HG03139 (cell line): ENCODE measurements at regions not wholly inside any gene's neighbourhood (a gene's known extent, or its start where the extent isn't known, plus 50 kb on each side); places are given as distances from the start of the nearest gene placed in this dataset.
"Not testable (repeated sequence)": the region's sequence is repeated elsewhere in the genome, so short reads cannot be mapped to it uniquely, and the experiment has no call there.

Source experiments
- ATAC-seq: cut with Tn5 transposase; IDR thresholded peaks from one replicate; pipeline ENCODE4 v1.9.1; 2021; ENCODE audit not compliant: unreplicated experiment

DNA sequence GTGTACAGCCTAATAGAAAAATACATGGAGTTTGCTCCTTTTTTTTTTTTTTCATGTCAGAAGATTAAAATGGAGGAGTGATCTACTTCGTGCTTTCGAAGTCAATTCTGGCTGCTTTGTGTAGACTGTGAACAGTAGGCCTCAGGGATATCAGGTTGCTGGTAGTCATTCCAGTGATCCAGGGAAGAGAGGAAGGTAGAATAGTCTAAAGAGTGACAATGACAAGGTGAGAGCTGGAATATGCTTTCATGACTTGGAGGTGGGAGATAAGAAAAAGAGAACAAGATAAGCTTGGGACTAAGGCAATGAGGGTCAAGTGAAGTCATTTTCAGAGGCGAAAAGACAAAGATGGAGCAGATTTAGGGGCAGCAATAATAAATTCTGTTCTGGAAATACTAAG, 111.3 kb upstream of the MIR17HG start:
- ATAC-seq: no peak

DNA sequence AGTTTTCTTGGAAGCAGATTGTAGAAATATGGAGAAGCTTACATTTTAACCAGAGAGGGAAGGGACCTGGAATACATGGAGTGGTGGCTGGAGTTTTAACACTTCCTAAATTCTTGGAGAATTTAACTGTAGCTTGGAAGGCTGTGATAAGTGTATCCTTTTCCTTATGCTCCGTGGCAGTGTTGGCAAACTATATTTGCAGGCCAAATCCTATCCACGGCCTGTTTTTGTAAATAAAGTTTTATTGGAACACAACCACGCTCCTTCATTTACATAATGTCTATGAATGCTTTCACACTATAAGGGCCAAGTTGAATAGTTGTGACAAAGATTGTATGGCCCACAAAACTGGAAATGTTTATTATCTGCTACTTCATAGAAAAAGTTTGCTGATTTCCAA, 110.6 kb upstream of the MIR17HG start:
- no peak for ATAC-seq

DNA sequence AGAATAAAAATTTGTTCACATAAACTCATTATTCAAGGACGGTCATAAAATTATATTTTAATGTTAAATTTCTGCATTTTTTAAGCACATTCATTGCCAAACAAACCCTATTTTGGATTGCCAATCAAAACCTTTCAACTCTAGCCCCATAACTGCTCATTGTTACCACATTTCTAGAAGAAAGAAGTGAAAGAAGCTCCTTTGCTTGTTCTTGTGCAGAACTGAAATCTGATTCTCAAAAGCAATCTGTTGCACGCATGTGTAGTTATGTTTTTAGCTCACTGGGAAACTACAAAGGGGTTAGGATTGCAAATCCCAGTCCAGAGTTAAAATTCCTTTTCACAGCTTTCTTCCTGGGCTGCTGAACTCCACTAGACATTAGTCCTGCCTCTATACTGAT, 109.5 kb upstream of the MIR17HG start:
- no peak for ATAC-seq

DNA sequence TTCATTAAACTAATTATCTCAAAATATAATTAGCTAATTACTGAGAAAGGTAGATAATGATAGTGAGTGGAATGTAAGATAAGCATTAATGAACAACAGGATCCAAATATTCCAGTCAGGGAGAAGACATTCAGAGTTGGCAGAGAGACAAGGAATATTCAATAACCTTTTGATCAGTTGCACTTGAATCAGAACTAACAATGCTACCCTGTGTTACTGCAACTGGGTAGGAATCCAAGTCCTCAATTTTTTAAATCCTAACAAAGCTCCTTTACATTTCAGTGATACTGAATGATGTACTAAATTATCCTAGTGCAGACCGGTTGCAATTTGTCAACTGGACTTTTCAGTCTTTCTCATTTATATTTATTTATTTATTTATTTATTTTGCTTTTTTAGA, 107.1 kb upstream of the MIR17HG start:
- ATAC-seq: no peak

DNA sequence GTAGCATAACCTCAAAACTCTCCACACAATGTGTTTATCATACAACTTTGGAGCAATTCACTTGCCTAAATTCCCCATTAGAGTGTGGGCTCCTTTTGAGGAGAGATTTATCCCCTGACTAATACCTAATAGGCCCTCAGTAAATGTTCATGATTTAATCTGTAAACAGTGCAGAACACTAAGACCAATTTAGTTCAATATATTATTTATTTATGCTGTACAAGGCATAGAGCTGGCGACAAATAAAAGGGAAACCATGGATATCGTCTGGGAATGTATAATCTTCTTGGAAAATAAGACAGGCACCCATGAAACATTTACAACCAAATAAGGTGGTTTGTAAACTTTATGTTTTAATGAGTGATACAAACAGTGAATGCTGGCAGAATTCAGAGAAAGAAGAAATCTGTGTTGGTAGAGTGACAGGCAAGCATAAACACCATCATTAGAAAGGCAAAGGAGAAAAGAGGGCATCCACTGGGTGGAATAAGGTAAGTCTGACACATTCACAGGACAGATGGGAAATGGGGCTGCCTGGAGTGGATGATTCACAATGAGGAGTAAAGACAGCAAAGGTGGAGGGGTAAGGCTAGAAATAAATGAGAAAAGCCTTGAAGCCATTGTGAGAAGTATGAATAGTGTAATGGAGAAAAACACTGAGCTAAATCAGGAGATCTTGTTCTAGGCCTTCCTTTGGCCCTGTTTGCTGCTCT, 106.1 kb upstream of the MIR17HG start:
- no peak for ATAC-seq

DNA sequence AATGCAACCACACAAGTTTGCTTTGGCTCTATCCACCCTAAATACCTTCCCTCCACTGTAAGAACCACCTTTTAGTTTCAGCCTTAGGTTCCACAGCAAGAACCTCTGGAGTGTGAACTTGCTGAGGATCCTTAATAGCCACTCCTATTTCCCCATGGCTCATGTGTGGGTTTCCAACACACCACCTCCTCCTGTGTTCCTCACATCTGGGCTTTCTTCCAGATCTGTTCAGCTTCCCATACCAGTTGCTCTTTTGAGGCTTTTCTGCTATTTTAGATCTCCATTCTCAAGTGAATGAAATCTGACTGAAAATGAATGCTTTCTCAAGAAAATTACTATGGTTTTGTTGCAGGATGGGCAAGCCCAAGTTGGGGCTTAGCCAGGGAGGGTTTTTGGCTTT, 104.8 kb upstream of the MIR17HG start:
- ATAC-seq: no peak

DNA sequence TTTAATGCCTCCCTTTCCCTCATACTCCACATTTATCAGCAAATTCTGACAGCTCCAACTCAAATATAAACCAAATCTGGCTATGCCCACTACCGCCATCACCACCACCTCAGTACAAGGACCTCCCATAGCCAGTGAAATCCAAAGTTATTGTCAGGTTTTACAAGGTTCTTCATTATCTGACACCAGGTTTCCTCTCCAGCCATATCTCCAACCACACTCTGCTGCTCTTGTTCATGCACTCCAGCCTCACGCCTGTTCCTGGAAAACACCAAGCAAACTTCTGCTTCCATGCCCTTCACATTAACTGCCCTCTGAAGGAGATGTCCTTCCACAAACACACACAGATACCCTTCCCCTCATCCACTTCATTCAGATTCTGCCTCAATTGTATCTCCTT, 102.2 kb upstream of the MIR17HG start:
- no peak for ATAC-seq

DNA sequence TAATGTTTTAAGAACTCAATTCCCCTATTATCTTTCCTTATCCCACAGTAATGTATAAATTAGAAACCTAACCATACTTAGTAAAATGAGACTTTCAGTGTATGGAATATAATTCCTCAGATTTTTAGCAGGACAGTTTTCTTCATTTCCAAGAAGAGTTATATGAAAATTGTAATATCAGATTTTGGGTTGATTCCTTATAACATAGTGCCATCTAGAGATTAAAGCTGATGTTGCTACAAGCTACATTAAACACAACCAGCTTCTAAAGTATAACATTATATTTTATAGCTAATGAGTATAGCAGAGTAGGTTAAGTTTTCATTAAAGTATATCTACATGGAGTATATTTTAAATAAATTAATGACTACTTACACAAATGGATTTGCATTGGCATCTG, 99.7 kb upstream of the MIR17HG start:
- ATAC-seq: no peak

DNA sequence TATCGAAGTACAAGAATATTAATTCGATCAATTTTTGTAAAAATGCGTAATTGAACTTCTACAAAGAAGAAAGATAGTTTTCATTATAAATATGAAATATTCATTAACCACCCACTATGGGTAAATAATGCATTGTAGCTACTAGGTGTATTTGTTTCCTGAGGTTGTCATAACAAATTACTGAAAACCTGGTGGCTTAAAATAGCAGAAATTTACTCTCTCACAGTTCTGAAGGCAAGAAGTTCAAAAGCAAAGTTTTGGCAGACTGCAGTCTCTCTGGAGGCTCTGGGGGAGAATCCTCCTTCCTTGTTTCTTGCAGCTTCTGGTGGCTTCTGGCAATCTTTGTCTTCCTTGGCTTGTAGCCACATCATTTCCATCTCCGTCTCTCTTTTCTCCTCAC, 99.2 kb upstream of the MIR17HG start:
- no peak for ATAC-seq

DNA sequence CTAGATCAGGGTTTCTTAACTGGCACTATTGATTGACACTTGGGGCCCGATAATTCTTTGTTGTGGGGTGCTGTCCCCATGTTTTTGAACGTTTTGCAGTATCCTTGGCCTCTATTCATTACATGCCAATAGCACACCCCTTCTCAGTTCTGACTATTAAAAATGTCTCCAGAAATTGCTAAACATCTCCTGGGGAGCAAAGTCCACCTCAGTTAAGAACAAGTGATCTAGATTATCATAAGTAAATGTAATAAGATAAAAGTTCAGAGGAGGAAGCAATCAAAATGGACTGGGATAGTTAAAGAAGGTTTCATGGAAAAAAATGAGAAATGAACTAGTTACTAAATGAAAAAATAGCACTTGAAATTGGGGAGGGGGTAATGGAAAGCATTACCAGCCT, 98.1 kb upstream of the MIR17HG start:
- ATAC-seq: no peak

DNA sequence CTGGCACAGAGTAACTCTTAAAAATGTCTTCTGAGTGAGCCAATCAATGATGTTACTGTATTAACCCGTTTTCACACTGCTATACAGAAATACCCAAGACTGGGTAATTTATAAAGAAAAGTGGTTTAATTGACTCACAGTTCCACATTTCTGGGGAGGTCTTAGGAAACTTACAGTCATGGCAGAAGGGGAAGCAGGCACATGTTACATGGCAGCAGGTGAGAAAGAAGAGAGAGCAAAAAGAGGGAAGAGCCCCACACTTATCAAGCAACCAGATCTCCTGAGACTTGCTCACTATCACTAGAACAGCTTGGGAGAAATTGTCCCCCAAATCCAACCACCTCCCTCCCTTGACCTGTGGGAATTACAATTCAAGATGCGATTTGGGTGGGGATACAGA, 97.6 kb upstream of the MIR17HG start:
- no peak for ATAC-seq

DNA sequence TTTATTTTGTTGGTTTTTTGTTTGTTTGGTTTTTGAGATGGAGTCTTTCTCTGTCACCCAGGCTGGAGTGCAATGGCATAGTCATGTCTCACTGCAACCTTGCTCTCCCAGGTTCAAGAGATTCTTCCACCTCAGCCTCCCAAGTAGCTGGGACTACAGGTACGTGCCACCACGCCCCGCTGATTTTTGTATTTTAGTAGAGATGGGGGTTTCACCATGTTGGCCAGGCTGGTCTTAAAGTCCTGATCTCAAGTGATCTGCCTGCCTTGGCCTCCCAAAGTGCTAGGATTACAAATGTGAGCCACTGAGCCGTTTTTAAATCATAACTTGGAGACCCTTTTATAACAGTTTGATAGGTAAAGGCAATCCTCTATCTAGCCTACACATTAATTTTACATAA, 95.9 kb upstream of the MIR17HG start:
- not testable (repeated sequence) for ATAC-seq

DNA sequence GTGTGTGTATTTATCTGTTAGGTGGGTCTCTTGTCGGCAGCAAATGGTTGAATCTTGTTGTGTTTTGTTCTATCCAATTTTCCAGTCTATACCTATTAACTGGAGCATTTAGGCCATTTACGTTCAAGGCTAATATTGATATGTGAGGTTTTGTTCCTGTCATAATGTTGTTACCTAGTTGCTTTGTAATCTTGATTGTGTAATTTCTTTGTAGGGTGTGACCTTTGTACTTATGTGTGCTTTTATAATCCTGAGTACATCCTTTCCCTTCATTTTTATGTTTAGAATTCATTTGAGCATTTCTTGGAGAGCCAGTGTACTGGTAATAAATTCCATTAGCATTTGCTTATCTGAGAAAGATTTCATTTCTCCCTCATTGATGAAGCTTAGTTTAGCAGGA, 83.0 kb upstream of the MIR17HG start:
- ATAC-seq: no peak

DNA sequence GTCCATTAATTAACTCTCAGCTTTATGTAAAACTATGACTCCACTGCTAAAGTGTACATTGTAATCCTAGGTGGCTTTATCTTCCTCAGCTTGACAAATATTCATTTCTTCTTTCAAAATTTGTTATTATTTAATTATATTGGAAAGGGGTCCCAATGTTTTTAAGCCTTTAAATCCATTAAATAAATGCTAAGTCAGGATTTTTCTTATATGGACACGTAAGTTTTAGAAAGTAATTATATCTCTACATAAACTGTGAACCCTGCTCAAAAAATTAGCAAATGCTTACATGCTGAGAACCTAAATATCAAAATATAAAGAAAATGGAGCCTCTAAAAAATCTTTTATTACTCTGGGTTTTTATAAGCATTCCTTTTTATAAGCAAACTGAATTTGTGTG, 78.2 kb upstream of the MIR17HG start:
- ATAC-seq: no peak

DNA sequence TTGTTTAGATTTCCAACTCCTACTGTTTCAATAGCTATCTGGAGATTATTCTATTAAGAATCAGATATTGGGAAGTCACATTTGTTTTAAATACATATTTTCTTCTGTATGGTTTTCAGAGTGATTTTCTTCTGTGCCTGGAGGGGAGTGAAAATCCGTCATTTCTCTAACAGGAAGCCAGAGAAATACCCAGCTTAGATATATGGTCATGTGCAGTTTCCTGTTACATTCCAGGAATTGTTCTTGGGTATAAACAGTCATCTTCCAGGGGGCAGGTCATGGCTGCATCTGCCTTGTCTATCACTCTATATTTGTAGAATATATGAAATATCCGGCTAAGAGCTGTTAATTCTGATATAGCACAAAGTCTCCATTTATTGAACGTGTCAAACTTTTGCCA, 77.5 kb upstream of the MIR17HG start:
- no peak for ATAC-seq

DNA sequence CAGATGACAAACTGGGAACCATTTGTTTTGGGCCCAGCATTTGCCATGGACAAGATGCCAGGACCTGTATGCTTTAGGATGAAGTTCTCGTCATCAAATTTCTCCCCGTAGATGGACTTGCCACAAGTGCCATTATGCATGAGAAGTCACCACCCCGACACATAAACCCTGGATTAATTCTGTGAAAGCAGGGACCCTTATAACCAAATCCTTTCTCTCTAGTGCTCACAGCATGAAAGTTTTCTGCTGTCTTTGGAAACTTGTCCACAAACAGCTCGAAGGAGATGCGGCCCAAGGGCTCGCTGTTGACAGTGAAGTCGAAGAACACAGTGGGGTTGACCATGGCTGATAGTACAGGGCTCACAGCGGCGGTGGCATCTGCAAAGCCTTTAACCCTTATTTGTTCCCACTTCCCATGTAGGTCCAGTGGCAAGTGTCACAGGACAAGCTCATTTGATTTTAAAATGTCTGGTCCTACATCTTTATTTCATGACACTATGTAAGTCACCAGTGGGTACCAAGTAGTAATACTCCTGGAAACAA, 75.2 kb upstream of the MIR17HG start:
- no peak for ATAC-seq

DNA sequence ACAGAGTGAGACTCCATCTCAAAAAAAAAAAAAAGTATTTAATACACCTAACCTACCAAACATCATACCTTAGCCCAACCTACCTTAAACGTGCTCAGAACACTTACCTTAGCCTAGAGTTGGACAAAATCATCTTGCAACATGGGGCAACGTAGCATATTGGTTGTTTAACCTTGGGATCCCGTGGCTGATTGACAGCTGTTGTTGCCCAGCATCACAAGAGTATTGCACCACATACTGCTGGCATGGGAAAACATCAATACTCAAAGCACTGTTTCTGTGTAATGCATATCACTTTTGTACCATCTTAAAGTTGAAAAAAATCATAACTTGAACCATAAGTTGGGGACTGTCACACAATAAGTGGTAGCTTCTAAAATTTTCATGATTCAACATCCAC, 73.8 kb upstream of the MIR17HG start:
- no peak for ATAC-seq

DNA sequence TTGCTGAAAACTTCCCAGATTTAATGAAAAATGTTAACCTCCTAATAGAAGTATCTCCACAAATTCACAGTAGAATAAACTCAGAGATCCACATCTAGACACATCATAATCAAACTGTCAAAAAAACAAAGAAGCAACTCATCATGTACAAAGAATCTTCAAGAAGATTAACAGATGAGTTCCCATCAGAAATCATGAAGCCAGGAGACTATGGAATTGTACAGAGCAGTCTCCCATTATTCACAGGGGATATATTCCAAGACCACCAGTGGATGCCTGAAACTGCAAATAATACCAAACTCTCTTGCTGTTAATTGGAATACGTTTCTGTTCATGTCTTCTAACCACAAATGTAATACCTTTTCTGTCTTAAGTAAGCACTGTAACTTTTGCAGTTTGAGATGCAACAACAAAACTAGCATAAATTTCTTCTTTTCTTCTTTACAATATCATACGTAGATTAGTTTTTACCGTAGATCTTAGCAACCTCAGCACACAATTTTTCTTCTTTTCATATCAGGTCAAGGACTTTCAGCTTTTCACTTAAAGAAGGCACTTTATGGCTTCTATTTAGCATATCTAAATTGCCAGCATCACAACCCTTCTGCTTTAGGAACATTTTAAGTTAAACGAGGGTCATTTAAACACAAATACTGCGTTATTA, 70.3 kb upstream of the MIR17HG start:
- ATAC-seq: no peak

DNA sequence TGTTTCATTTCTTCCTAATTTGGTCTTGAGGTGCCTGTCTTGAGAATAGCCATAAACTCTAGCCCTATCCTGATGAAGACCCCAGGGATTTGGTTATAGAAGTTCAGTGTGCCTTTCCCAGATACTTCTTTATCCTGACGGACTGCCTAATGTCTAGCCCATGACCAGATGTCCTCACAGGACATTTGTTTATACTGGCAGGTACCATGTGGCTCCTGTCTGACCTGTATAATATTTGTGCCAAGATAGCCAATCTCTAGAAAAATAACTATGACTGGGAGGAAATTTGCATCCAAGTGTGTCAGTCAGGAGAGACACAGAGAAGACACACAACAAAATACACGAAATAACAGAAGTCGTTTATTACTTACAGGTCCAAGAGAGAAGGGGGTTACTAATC, 69.2 kb upstream of the MIR17HG start:
- ATAC-seq: no peak

DNA sequence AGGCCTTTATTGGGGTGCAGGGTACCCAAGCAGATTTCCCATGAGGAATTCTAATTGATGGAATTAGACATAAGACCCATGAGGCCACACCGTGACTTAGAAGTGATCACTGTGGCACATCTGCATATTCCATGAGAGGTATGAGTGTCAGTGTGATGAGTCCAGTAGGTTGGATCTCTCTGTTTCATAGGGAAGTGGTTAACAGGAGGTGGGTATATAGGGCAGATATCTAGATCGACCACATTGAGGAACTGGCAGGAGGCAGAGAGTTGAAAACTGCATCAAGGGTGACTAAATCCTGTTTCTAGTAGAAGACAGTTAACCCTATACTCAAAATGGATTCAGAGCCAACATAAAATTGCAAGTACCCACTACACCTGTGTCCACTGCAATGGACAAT, 68.6 kb upstream of the MIR17HG start:
- no peak for ATAC-seq

DNA sequence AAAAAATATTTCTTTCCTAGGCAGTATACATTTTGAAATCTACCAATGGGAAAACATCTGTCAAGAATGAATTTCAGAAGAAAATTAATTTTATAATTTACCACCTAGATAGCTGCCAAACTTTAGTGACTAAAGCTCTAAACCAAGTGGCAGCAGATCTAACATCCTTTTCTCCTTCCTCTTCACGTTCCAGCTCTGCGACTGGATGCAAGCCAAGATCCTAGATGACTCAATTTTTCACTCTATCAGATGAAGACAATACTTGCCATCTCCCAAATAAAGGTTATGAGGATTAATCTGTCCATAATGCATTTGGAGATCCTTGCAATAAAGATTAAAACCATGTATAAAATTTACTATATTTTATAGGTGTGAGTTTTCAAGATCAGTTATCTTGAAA, 66.7 kb upstream of the MIR17HG start:
- ATAC-seq: no peak

DNA sequence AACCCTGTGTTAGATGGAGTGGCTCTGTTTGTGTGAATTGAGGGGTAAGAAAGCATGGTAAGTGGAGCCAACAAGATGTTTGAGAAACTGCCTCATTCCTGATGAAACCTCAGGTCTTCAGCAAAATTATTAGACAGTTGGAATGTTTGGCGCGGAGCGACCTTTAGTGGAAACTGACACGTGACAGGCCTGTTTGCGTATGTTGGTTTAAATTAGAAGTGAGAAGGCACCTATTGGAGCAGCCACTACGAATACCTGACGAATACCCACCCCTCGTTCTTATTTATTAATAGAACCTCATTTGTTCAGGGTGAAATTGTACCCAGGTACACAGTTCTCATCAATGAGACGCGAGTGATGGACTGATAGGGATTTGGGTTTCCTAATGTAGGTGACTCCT, 63.2 kb upstream of the MIR17HG start:
- no peak for ATAC-seq

DNA sequence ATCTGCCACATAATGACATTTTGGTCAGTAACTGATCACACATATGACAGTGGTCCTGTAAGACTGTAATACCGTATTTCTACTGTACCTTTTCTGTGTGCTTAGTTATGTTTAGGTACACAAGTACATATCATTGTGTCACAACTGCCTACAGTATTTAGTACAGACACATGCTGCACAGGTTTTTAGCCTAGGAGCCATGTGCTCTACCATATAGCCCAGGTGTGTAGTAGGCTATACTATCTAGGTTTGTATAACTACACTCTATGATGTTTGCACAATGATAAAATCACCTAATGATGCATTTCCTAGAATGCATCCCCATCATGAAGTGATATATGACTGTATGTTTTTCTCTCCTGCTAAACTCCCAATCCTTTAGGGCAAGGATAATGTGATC, 61.2 kb upstream of the MIR17HG start:
- ATAC-seq: no peak
